GM23338 (cell line): ENCODE measurements at regions not wholly inside any gene's neighbourhood (a gene's known extent, or its start where the extent isn't known, plus 50 kb on each side); places are given as distances from the start of the nearest gene placed in this dataset.

ENCODE experiments used
- ATAC-seq: fragments of 200-7000 bp; cut with Tn5 transposase; 3 replicates; pipeline ENCODE4 v1.9.1; 2020
- DNase-seq: peaks from one replicate; pipeline ENCODE4 v3.0.0-alpha.2; 2015; ENCODE audit warnings: low spot score
- H2AFZ ChIP-seq: fragments of 200-600 bp; sonication (generic); 2 replicates; pipeline ENCODE4 v1.8.0; 2016; ENCODE audit warnings: antibody characterized with exemption, mild to moderate bottlenecking, moderate library complexity
- H3F3A ChIP-seq: fragments of 200-600 bp; sonication (generic); replicated peaks from 2 replicates; pipeline ENCODE4 v1.8.0; 2017; ENCODE audit warnings: antibody characterized with exemption, mixed run types, low read depth
- H3K27ac ChIP-seq: fragments of 200-600 bp; sonication (generic); 2 replicates; pipeline ENCODE4 v1.6.1; 2016; ENCODE audit warnings: low read depth
- H3K27me3 ChIP-seq: fragments of 200-600 bp; sonication (generic); 2 replicates; pipeline ENCODE4 v1.8.0; 2016; ENCODE audit warnings: mild to moderate bottlenecking, mixed run types, moderate library complexity; ENCODE audit not compliant: insufficient read depth
- H3K36me3 ChIP-seq: fragments of 200-600 bp; sonication (generic); 2 replicates; pipeline ENCODE4 v1.8.0; 2016; ENCODE audit warnings: mild to moderate bottlenecking; ENCODE audit not compliant: insufficient read depth
- H3K4me1 ChIP-seq: fragments of 200-600 bp; sonication (generic); 2 replicates; pipeline ENCODE4 v1.8.0; 2016; ENCODE audit warnings: mild to moderate bottlenecking, moderate library complexity; ENCODE audit not compliant: insufficient read depth
- H3K4me2 ChIP-seq: fragments of 200-600 bp; sonication (generic); 2 replicates; pipeline ENCODE4 v1.7.1; 2017; ENCODE audit warnings: mixed run types
- H3K4me3 ChIP-seq: fragments of 200-600 bp; sonication (generic); 2 replicates; pipeline ENCODE4 v1.6.1; 2016; ENCODE audit warnings: mixed run types
- H3K79me2 ChIP-seq: fragments of 200-600 bp; sonication (generic); replicated peaks from 2 replicates; pipeline ENCODE4 v1.8.0; 2017; ENCODE audit warnings: mild to moderate bottlenecking; ENCODE audit not compliant: insufficient read depth
- H3K9me2 ChIP-seq: fragments of 200-600 bp; sonication (generic); 2 replicates; pipeline ENCODE4 v1.8.0; 2017; ENCODE audit not compliant: insufficient read depth
- H4K20me1 ChIP-seq: fragments of 200-600 bp; sonication (generic); replicated peaks from 2 replicates; pipeline ENCODE4 v1.8.0; 2017; ENCODE audit warnings: mild to moderate bottlenecking; ENCODE audit not compliant: insufficient read depth
- H3K27ac Mint-ChIP-seq: 2 replicates; pipeline ENCODE4 v1.8.0; 2020; ENCODE audit warnings: inconsistent platforms, mild to moderate bottlenecking, moderate library complexity, mixed read lengths
- H3K27me3 Mint-ChIP-seq: 3 replicates; pipeline ENCODE4 v1.8.0; 2022; ENCODE audit warnings: low read depth, mild to moderate bottlenecking, moderate library complexity, mixed read lengths, inconsistent platforms; ENCODE audit not compliant: insufficient read depth, poor library complexity
- H3K36me3 Mint-ChIP-seq: 3 replicates; pipeline ENCODE4 v1.8.0; 2021; ENCODE audit warnings: low read depth, mild to moderate bottlenecking, inconsistent platforms, moderate library complexity, mixed read lengths
- H3K4me1 Mint-ChIP-seq: 3 replicates; pipeline ENCODE4 v1.8.0; 2020; ENCODE audit warnings: mild to moderate bottlenecking, inconsistent platforms, mixed read lengths
- H3K4me3 Mint-ChIP-seq: 3 replicates; pipeline ENCODE4 v1.8.0; 2021; ENCODE audit warnings: moderate library complexity, mild to moderate bottlenecking, inconsistent platforms, mixed read lengths
- H3K9me3 Mint-ChIP-seq: 3 replicates; pipeline ENCODE4 v1.8.0; 2020; ENCODE audit warnings: moderate library complexity, mild to moderate bottlenecking, inconsistent platforms, mixed read lengths
- CREB1 ChIP-seq: fragments of 250-450 bp; sonication (Bioruptor Pico); IDR thresholded peaks from 2 replicates; pipeline ENCODE4 v1.5.0; 2020; ENCODE audit warnings: low read depth, mild to moderate bottlenecking, moderate library complexity
- EZH2 ChIP-seq: fragments of 200-600 bp; sonication (generic); IDR thresholded peaks from one replicate; pipeline ENCODE4 v1.8.0; 2017; ENCODE audit warnings: antibody characterized with exemption, mild to moderate bottlenecking, low read depth; ENCODE audit not compliant: unreplicated experiment
- EZH2phosphoT487 ChIP-seq: fragments of 200-600 bp; sonication (generic); IDR thresholded peaks from one replicate; pipeline ENCODE4 v1.8.1; 2018; ENCODE audit warnings: antibody characterized with exemption; ENCODE audit not compliant: unreplicated experiment
- JUNB ChIP-seq: IDR thresholded peaks from one replicate; pipeline ENCODE4 v1.6.1; 2016; ENCODE audit warnings: antibody characterized with exemption; ENCODE audit not compliant: unreplicated experiment
- NANOG ChIP-seq: IDR thresholded peaks from 2 replicates; pipeline ENCODE4 v1.6.1; 2016; ENCODE audit warnings: antibody characterized with exemption, borderline replicate concordance
- POLR2AphosphoS5 ChIP-seq: IDR thresholded peaks from 2 replicates; pipeline ENCODE4 v1.6.1; 2016; ENCODE audit warnings: antibody characterized with exemption, low read depth
- STAT1 ChIP-seq: IDR thresholded peaks from one replicate; pipeline ENCODE4 v1.6.1; 2016; ENCODE audit warnings: antibody characterized with exemption; ENCODE audit not compliant: unreplicated experiment
- ZNF114 ChIP-seq: fragments of 250-450 bp; sonication (Bioruptor Pico); IDR thresholded peaks from 2 replicates; pipeline ENCODE4 v1.5.0; 2020; ENCODE audit warnings: mild to moderate bottlenecking, moderate library complexity
- ZNF331 ChIP-seq: fragments of 250-450 bp; sonication (Bioruptor Pico); IDR thresholded peaks from 2 replicates; pipeline ENCODE4 v1.5.0; 2020; ENCODE audit warnings: low read depth, mild to moderate bottlenecking, moderate library complexity
- TF ChIP-seq, protein P1 (sequence below): fragments of 250-450 bp; sonication (Bioruptor Pico); IDR thresholded peaks from 2 replicates; pipeline ENCODE4 v1.5.0; 2020; ENCODE audit warnings: mild to moderate bottlenecking, moderate library complexity
- TF ChIP-seq, protein P2 (sequence below): IDR thresholded peaks from 2 replicates; pipeline ENCODE4 v1.6.1; 2016; ENCODE audit warnings: antibody characterized with exemption
- TF ChIP-seq, protein P3 (sequence below): IDR thresholded peaks from one replicate; pipeline ENCODE4 v1.6.1; 2018; ENCODE audit warnings: antibody characterized with exemption; ENCODE audit not compliant: unreplicated experiment
- TF ChIP-seq, protein P4 (sequence below), 2 experiments: fragments of 200-600 bp in 1 of 2; sonication (generic) in 1 of 2; conservative IDR thresholded peaks; 2 replicates each; pipeline versions ENCODE4 v1.5.1 to v1.6.1; 2016 to 2017; ENCODE audit warnings: antibody characterized with exemption in 2 of 2, low read depth in 2 of 2, mild to moderate bottlenecking in 2 of 2, moderate library complexity in 1 of 2

DNA sequence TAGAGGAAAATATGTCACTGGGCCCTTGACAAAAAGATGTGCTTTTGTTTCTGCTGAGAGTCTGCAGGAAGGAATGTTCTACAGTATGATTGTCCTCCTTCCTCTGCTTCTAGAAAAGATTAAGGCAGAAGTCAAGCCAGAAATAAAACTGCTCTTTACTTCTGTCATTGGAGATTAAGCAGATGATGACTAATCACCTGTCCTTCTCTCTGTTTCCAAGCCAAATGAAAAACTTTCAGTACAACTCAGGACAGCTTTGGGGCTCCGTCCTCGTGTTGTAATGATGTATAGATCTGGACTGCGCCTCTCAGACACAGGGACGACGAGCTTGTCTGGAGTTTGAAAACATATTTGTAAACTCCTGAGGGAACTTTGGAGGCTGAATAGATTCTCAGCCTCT lies 159.3 kb downstream of the DYRK2 start:
- no peaks in the 10 kb centered on the region for H3F3A ChIP-seq
- H3K4me1 ChIP-seq, result peaks cover 13% of the 10 kb centered on the region
- ATAC-seq (no peak), DNase-seq (no peak)
- no peaks in the 10 kb centered on the region for H3K79me2 ChIP-seq
- TF ChIP-seq EZH2, result no peak
- no peak for TF ChIP-seq CREB1 (CRISPR knock-in tag)
- TF ChIP-seq, protein P1, sequence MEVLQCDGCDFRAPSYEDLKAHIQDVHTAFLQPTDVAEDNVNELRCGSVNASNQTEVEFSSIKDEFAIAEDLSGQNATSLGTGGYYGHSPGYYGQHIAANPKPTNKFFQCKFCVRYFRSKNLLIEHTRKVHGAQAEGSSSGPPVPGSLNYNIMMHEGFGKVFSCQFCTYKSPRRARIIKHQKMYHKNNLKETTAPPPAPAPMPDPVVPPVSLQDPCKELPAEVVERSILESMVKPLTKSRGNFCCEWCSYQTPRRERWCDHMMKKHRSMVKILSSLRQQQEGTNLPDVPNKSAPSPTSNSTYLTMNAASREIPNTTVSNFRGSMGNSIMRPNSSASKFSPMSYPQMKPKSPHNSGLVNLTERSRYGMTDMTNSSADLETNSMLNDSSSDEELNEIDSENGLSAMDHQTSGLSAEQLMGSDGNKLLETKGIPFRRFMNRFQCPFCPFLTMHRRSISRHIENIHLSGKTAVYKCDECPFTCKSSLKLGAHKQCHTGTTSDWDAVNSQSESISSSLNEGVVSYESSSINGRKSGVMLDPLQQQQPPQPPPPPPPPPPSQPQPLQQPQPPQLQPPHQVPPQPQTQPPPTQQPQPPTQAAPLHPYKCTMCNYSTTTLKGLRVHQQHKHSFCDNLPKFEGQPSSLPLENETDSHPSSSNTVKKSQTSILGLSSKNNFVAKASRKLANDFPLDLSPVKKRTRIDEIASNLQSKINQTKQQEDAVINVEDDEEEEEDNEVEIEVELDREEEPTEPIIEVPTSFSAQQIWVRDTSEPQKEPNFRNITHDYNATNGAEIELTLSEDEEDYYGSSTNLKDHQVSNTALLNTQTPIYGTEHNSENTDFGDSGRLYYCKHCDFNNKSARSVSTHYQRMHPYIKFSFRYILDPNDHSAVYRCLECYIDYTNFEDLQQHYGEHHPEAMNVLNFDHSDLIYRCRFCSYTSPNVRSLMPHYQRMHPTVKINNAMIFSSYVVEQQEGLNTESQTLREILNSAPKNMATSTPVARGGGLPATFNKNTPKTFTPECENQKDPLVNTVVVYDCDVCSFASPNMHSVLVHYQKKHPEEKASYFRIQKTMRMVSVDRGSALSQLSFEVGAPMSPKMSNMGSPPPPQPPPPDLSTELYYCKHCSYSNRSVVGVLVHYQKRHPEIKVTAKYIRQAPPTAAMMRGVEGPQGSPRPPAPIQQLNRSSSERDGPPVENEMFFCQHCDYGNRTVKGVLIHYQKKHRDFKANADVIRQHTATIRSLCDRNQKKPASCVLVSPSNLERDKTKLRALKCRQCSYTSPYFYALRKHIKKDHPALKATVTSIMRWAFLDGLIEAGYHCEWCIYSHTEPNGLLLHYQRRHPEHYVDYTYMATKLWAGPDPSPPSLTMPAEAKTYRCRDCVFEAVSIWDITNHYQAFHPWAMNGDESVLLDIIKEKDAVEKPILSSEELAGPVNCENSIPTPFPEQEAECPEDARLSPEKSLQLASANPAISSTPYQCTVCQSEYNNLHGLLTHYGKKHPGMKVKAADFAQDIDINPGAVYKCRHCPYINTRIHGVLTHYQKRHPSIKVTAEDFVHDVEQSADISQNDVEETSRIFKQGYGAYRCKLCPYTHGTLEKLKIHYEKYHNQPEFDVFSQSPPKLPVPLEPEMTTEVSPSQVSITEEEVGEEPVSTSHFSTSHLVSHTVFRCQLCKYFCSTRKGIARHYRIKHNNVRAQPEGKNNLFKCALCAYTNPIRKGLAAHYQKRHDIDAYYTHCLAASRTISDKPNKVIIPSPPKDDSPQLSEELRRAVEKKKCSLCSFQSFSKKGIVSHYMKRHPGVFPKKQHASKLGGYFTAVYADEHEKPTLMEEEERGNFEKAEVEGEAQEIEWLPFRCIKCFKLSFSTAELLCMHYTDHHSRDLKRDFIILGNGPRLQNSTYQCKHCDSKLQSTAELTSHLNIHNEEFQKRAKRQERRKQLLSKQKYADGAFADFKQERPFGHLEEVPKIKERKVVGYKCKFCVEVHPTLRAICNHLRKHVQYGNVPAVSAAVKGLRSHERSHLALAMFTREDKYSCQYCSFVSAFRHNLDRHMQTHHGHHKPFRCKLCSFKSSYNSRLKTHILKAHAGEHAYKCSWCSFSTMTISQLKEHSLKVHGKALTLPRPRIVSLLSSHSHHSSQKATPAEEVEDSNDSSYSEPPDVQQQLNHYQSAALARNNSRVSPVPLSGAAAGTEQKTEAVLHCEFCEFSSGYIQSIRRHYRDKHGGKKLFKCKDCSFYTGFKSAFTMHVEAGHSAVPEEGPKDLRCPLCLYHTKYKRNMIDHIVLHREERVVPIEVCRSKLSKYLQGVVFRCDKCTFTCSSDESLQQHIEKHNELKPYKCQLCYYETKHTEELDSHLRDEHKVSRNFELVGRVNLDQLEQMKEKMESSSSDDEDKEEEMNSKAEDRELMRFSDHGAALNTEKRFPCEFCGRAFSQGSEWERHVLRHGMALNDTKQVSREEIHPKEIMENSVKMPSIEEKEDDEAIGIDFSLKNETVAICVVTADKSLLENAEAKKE, result no peak
- no peak for TF ChIP-seq EZH2phosphoT487
- TF ChIP-seq, protein P2, sequence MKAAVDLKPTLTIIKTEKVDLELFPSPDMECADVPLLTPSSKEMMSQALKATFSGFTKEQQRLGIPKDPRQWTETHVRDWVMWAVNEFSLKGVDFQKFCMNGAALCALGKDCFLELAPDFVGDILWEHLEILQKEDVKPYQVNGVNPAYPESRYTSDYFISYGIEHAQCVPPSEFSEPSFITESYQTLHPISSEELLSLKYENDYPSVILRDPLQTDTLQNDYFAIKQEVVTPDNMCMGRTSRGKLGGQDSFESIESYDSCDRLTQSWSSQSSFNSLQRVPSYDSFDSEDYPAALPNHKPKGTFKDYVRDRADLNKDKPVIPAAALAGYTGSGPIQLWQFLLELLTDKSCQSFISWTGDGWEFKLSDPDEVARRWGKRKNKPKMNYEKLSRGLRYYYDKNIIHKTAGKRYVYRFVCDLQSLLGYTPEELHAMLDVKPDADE, result no peak
- TF ChIP-seq, protein P3, sequence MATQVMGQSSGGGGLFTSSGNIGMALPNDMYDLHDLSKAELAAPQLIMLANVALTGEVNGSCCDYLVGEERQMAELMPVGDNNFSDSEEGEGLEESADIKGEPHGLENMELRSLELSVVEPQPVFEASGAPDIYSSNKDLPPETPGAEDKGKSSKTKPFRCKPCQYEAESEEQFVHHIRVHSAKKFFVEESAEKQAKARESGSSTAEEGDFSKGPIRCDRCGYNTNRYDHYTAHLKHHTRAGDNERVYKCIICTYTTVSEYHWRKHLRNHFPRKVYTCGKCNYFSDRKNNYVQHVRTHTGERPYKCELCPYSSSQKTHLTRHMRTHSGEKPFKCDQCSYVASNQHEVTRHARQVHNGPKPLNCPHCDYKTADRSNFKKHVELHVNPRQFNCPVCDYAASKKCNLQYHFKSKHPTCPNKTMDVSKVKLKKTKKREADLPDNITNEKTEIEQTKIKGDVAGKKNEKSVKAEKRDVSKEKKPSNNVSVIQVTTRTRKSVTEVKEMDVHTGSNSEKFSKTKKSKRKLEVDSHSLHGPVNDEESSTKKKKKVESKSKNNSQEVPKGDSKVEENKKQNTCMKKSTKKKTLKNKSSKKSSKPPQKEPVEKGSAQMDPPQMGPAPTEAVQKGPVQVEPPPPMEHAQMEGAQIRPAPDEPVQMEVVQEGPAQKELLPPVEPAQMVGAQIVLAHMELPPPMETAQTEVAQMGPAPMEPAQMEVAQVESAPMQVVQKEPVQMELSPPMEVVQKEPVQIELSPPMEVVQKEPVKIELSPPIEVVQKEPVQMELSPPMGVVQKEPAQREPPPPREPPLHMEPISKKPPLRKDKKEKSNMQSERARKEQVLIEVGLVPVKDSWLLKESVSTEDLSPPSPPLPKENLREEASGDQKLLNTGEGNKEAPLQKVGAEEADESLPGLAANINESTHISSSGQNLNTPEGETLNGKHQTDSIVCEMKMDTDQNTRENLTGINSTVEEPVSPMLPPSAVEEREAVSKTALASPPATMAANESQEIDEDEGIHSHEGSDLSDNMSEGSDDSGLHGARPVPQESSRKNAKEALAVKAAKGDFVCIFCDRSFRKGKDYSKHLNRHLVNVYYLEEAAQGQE, result no peak
- no peak for TF ChIP-seq POLR2AphosphoS5
- TF ChIP-seq JUNB, result no peak
- TF ChIP-seq NANOG, result no peak
- TF ChIP-seq ZNF114 (CRISPR knock-in tag), result no peak
- TF ChIP-seq STAT1, result no peak
- TF ChIP-seq ZNF331, result no peak
- TF ChIP-seq, protein P4, sequence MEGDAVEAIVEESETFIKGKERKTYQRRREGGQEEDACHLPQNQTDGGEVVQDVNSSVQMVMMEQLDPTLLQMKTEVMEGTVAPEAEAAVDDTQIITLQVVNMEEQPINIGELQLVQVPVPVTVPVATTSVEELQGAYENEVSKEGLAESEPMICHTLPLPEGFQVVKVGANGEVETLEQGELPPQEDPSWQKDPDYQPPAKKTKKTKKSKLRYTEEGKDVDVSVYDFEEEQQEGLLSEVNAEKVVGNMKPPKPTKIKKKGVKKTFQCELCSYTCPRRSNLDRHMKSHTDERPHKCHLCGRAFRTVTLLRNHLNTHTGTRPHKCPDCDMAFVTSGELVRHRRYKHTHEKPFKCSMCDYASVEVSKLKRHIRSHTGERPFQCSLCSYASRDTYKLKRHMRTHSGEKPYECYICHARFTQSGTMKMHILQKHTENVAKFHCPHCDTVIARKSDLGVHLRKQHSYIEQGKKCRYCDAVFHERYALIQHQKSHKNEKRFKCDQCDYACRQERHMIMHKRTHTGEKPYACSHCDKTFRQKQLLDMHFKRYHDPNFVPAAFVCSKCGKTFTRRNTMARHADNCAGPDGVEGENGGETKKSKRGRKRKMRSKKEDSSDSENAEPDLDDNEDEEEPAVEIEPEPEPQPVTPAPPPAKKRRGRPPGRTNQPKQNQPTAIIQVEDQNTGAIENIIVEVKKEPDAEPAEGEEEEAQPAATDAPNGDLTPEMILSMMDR (conservative IDR thresholded peaks at IDR 0.05; ENCODE audit: low read depth in 2 of 2), result no peak
- Mint-ChIP-seq H3K4me1 (peaks cover 5% of the 10 kb centered on the region), H3K9me3 (no peaks in the 10 kb centered on the region), H3K4me3 (no peak overlapping the region), H3K27me3 (no peaks in the 10 kb centered on the region), H3K36me3 (no peaks in the 10 kb centered on the region), H3K27ac (no peak overlapping the region)
- no peak overlapping the region for H3K4me2 ChIP-seq
- H2AFZ ChIP-seq, result no peak overlapping the region
- no peaks in the 10 kb centered on the region for H3K36me3 ChIP-seq
- H3K27ac ChIP-seq, result no peak overlapping the region
- no peaks in the 10 kb centered on the region for H3K27me3 ChIP-seq
- H3K4me3 ChIP-seq, result no peak overlapping the region
- no peaks in the 10 kb centered on the region for H3K9me2 ChIP-seq
- H4K20me1 ChIP-seq, result no peaks in the 10 kb centered on the region
